ENCODE measurements at regions not wholly inside any gene's neighbourhood (a gene's known extent, or its start where the extent isn't known, plus 50 kb on each side); places are given as distances from the start of the nearest gene placed in this dataset.
"Not testable (repeated sequence)": the region's sequence is repeated elsewhere in the genome, so short reads cannot be mapped to it uniquely, and the experiment has no call there.

- TF ChIP-seq RCOR1 (IDR thresholded peaks at IDR 0.05; ENCODE audit: low read length); MAX (IDR thresholded peaks at IDR 0.05; ENCODE audit: low read depth); USF2 (IDR thresholded peaks at IDR 0.05; ENCODE audit: borderline replicate concordance, low read depth, low read length); RFX5 (IDR thresholded peaks at IDR 0.05; ENCODE audit: low read length); CTCF (IDR thresholded peaks at IDR 0.05); RAD21 (IDR thresholded peaks at IDR 0.05; ENCODE audit: low read length); POLR2AphosphoS5 (IDR thresholded peaks at IDR 0.05; ENCODE audit: low read depth, low read length); FOXJ3 (CRISPR knock-in tag; IDR thresholded peaks at IDR 0.05); ZBTB33 (IDR thresholded peaks at IDR 0.05; ENCODE audit: borderline replicate concordance, low read depth); PBX3 (IDR thresholded peaks at IDR 0.05): not testable (repeated sequence)
Observed at GRCh38 chr21:9037588-9038544, 1483.5 kb upstream of the TPTE start.

Data from SK-N-SH (cell line).